ENCODE measurements at regions not wholly inside any gene's neighbourhood (a gene's known extent, or its start where the extent isn't known, plus 50 kb on each side); places are given as distances from the start of the nearest gene placed in this dataset.
A peak's percentile ranks its signal among the peaks of the same experiment; 100 is the strongest.

DNA sequence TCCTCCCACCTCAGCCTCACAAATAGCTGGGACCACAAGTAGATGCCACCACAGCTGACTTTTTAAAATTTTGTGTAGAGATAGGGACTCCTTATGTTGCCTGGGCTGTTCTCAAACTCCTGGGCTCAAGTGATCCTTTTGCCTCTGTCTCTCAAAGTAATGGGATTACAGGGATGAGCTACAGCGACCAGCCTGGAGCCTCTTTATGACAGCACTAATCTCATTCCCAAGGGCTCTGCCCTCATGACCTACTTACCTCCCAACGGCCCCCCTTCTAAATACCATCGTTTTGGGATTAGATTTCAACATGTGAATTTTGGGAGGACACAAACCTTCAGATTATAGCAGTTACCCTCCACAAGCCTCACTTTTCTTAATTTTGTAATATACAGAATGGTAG is 150.6 kb upstream of the FUT8 start:
- intact Hi-C loops (cut with micrococcal nuclease), result no loop called here
- DNase-seq (no peak), ATAC-seq (no peak)

DNA sequence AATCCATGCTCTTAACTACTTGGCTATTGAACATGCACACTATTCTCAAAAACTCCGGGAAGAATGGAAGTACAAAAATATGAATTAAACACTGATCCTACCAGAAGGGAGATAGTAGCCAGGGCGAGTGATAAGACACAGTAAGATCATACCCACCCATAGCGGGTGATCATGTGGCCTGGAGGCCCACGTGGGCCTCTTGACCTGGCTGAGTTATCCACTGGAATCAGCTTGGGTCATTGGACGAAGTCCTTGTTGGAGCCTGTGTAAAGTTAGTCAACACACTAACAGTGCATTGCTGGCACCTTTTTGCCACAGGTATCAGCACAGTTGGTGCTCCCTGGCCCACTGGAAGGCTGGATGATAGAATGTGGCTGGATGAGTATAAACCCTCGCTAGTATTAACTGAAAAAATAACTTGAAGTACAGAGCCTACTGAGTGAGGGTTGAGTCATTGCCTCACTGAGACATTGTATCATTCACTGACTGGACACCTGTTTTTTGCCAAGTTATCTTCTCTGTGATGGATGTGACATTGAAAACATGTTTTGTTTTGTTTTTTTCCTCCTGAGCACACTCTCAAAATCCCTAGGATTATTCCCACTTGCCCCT is 149.2 kb upstream of the FUT8 start:
- no peak for DNase-seq
- intact Hi-C loops (cut with micrococcal nuclease), result no loop called here
- no peak for ATAC-seq

DNA sequence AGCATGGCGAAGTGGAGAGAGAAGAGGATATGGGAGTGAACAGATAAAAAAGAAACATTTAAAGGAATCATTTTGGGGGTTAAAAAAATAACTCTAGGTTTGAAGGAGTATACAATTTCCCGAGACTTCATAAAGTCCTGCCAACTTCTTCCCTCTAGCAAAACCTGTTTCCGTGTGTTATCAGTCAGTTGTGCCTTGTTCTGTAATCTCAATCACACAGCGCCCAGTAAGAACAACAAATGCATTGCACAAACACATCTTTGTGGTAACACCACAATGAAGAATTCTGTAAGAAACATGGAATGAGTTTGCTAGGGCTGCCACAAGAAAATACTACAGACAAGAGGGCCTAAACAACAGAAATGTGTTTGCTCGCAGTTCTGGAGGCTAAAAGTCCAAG is 144.7 kb upstream of the FUT8 start:
- no peak for ATAC-seq
- DNase-seq, result no peak
- intact Hi-C loops (cut with micrococcal nuclease), result no loop called here

DNA sequence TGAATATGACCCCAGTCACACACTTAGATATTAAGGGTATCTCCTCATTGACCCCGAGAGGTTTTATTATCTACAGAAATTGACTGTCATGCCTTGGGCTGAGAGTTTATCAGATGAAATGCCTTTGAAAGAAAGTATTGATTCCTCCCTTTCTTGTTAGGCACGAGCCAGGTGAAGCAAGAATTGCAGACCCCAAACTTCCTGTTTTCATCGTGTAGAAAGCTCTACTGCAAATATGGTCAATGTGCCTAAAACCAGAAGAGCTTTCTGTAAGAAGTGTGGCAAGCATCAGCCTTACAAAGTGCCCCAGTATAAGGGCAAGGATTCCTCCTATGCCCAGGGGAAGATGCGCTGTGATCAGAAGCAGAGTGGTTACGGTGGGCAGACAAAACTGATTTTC is 143.9 kb upstream of the FUT8 start:
- ATAC-seq (no peak), DNase-seq (no peak)
- intact Hi-C loops (cut with micrococcal nuclease), result no loop called here

DNA sequence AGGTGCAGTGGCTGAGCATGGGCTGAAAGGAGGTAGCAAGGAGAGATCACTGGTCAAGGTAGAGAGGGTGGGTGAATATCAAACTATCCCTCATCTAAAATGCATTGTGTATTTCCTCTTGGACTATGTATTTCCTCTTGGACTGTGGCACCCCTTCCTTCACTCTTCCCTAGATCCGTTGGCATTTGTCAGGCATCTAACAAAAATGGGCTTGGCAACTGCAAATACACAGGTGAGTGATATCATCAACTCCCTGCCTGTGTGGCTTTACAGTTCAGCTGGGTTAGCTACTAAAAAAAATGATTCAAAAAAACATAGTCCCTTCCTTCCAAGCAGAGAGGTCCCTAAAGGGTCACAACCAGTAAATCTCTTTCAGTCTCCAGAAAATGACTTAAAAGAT is 142.8 kb upstream of the FUT8 start:
- ATAC-seq (no peak), DNase-seq (no peak)
- intact Hi-C loops (cut with micrococcal nuclease), result no loop called here

DNA sequence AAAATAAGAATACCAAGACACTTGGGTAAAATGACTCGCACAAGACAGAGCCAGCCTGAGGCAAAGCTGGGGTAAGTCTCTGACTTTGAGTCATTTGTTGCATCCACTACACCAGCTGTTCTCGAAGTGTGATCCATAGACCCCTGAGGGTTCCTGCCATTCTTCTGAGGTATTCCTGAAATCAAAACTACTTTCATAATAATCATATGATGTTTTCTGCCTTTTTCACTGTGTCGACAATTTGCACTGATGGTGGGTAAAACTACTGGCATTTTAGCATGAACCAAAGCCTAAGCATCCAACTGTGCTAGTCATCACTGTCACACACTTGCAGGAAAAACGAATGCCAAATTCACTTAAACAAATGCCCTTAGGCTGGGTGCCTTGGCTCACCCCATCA is 135.5 kb upstream of the FUT8 start:
- no peak for DNase-seq
- intact Hi-C loops (cut with micrococcal nuclease), result no loop called here
- no peak for ATAC-seq

DNA sequence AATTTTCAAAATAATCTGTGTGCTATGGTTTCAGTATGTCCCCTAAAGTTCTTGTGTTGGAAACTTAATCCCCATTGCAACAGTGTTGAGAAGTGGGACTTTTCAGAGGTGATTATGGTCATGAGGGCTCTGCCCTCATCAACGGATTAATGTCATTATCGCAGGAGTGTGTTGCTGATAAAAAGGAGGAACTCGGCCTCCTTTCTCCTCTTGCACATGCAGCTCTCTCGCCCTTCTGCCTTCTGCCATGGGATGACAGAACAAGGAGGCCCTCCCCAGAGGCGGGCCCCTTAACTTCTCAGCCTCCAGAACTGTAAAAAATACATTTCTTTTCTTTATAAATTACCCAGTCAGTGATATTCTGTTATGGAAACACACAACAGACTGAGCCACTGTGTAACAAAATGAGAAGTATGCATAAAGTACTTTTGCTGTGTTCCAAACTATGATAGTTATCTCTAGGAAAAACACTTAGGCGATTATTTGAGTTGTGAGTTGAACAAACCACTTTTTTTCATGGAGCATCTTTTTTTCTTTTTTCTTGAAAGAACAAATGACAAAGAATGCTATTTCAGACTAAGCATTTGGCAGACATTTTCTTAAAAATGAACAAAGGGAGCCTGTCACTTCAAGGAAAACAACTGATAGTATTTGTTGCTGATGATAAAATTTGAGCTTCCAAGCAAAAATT is 134.8 kb upstream of the FUT8 start:
- DNase-seq, result no peak
- intact Hi-C loops (cut with micrococcal nuclease), result no loop called here
- no peak for ATAC-seq

DNA sequence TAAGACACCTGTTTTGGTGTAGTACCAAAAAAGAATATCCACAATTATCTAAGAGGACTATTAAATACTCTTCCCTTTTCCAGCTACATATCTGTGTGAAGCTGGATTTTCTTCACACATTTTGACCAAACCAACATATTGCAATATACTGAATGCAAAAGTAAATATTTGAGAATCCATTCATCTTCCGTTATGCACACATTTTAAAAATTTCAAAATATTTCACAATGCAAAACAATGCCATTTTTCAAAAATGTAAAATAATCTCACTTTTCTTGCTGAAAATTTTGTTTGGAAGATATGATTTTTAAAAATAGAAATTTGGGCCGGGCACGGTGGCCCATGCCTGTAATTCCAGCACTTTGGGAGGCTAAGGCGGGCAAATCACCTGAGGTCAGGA is 133.9 kb upstream of the FUT8 start:
- intact Hi-C loops (cut with micrococcal nuclease), result no loop called here
- DNase-seq (no peak), ATAC-seq (no peak)

DNA sequence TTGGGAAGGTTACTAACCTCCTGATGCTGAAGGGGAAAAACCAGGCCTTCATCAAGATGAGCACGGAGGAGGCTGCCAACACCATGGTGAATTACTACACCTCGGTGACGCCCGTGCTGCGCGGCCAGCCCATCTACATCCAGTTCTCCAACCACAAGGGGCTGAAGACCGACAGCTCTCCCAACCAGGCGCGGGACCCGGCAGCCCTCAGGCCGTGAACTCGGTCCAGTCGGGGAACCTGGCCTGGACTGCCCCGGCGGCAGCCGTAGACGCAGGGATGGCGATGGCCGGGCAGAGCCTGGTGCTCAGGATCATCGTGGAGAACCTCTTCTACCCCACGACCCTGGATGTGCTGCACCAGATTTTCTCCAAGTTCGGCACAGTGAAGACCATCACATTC is 133.0 kb upstream of the FUT8 start:
- ATAC-seq (no peak), DNase-seq (no peak)
- intact Hi-C loops (cut with micrococcal nuclease), result no loop called here

DNA sequence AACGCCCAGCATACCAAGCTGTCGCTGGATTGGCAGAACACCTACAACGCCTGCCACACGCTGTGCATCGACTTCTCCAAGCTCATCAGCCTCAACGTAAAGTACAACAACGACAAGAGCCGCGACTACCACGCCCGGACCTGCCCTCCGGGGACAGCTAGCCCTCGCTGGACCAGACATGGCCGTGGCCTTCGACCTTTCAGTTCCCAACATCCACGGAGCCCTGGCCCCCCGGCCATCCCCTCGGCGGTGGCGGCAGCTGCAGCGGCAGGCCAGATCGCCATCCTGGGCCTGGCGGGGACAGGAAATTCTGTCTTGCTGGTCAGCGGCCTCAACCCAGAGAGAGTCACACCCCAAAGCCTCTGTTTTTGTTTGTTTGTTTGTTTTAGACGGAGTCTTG is 132.6 kb upstream of the FUT8 start:
- intact Hi-C loops (cut with micrococcal nuclease), result no loop called here
- no peak for DNase-seq
- no peak for ATAC-seq

DNA sequence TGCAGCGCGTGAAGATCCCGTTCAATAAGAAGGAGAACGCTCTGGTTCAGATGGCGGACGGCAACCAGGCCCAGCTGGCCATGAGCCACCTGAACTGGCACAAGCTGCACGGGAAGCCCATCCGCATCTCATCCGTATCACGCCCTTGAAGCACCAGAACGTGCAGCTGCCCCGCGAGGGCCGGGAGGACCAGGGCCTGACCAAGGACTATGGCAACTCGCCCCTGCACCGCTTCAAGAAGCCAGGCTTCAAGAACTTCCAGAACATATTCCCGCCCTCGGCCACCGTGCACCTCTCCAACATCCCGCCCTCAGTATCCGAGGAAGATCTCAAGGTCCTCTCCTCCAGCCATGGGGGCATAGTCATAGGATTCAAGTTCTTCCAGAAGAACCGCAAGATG is 131.9 kb upstream of the FUT8 start:
- intact Hi-C loops (cut with micrococcal nuclease), result no loop called here
- DNase-seq, result no peak
- no peak for ATAC-seq

DNA sequence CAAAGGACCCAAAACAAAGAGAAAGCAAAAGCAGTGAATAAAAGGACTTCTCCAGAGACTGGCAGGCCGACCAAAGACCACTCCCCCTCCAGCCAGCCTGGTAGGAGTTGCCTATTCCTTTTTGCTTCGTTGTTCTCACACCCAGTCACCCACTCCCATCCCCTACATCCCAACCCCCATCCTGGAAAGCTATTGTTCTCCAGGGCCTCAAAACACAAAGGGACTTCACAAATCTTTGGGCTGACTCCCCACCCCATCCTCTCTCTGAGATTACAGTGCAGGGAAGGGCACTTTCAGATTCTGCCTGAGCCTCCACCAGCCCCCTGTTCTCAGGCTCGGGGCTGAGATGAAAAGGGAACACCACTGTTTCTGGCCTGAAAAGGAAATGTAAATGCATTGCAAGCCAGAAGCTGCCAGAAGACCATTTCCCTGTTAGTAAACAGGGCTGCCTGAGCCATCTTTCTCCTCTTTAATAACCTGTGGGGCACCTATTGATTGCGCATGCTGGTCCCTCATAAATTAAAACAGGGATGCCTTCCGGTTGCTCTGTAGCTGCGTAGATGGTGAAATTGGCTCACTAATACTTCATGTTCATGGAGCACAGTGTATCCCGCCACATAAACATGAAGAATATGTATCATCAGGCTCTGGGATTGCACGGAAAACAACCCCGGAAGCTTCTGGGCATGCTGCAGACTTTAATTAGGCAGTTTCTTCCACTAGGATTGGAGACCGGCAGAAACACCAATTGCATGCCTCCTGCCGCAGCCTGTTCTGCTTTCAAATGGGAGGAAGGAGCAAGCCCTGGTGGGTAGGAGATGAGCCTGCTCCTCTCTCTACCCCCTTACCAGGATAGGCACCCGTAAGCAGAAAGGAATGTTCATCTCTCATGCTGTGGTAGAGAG is 130.3 kb upstream of the FUT8 start:
- intact Hi-C loops (cut with micrococcal nuclease), result no loop called here
- no peak for DNase-seq
- peak; percentile 48 for ATAC-seq

DNA sequence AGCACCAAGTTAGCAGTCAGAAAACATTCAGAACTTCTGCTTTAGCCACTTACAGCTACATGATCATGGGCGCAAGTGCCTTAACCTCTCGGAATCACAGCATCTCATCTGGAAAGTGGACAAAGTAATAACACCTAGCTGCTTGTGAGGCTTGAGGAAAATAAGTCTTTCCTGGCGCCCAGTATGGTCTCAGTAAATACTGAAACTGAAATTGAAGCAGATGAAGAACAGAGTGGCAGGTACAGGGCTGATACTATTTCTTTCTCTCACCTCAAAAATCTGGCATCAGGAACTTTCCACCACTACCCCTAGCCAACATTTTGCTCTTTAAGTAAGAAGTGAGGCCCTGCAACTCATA is 129.7 kb upstream of the FUT8 start:
- intact Hi-C loops (cut with micrococcal nuclease), result no loop called here
- ATAC-seq (no peak), DNase-seq (no peak)

DNA sequence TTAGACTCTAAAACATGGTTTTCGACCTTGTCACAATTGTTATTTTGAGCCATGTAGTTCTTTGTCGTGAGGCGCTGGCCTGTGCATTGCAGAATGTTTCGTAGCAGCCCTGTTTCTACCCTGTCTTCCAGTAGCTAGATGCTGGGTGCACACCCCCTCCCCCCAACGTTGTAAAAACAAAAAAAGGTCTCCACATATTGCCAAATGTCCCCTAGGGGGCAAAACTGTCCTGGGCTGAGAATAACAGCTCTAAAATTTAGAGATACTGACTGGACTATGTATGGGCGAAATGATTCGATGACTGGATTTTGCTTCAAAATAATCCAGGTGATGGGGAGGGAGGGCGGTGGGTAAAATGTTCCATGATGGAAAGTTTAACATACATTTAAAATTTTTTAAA is 126.1 kb upstream of the FUT8 start:
- intact Hi-C loops (cut with micrococcal nuclease), result no loop called here
- no peak for DNase-seq
- no peak for ATAC-seq

DNA sequence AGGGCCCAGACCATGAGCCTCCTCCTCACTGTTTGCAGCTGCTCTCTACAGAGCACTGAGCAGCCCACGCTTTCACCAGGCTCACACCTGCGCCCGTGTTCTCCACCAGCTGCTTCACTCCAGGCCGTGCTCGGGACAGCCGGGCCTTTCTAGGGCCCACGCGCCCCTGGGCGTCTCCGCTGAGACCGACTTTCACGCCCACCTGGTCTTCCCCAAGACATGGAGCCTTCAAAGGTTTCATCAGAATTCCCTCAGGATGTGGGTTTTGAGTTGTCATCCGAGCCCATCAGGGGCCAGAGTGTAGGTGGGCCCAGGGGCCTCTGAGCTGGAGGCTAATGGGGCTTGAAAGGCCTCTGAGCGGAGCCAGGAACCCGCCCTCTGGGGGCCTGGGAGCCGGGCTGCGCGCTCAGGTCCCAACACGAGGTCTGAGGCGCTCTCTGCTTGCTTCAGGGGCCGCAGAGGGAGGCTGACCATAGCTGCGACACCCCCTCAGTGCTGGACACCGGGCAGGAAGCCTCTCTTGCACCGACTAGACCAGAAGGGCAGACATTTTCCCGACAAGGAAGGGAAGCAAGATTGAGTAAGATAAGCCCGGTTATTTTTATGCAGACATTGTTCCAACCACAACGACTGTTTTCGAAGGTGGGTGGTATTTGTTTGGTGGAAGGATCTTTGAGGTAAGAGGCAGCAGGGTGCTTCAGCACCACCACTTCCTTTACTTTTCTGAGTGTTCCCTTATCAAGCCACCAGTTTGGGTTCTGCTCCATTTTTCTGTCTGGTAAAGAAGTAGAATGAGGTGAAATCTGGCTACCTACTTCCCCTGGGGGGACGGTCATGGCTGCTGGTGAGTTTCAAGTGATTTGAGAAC is 125.0 kb upstream of the FUT8 start:
- no peak for DNase-seq
- ATAC-seq, result no peak
- intact Hi-C loops (cut with micrococcal nuclease), result no loop called here

DNA sequence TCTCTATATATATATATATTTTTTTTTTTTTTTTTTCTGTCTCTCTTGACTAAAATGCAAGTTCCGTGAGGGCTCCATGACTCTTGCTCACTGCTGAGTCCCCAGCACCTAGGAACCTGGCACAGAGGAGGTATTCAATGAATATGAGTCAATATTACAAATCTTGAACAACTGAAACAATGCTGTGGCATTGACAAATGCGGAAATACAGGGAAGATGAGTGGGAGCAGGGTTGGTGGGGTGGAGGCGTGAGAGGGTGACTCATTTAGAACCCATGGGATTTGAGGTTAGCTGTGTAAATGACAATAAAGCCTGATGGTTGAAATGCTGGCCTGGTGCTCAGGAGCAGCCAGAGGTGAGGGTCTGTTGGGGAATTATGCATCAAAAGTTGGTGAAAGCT is 121.7 kb upstream of the FUT8 start:
- DNase-seq (no peak), ATAC-seq (no peak)
- intact Hi-C loops (cut with micrococcal nuclease), result no loop called here

DNA sequence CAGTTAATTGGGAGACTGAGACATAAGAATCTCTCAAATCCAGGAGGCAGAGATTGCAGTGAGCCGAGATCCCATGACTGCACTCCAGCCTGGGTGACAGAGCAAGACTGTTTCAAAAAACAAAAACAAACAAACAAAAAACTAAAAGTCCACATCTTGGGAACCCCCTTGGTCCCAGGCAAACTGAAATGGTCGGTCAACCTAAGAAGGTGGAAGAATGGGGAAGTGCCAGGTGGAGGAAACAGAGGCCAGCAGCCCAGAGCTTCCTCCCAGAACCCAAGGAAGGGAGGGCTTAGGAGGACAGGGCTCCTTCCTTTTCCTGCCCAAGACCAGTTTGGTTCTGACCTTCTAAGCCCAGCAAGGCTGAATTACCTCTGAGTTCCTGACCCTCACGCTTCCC is 121.0 kb upstream of the FUT8 start:
- ATAC-seq (no peak), DNase-seq (no peak)
- intact Hi-C loops (cut with micrococcal nuclease), result no loop called here

DNA sequence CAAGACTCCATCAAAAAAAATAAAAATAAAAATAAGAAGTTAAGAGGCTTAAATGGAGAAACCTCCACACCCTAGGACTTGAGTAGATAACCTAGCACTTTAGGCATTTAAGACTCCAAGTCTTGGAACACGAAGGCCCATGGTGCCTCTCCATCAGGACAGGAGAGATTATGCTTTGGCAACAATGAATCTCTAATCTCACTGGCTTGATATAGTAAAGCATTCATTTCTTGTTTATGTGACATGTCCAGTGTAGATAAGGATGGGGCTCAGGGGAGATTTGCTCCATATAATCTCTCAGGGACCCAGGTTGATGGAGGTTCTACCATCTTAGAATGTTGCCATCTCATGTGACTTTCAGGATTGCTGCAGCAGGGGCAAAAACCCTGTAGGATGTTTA is 117.7 kb upstream of the FUT8 start:
- no peak for ATAC-seq
- intact Hi-C loops (cut with micrococcal nuclease), result no loop called here
- no peak for DNase-seq

DNA sequence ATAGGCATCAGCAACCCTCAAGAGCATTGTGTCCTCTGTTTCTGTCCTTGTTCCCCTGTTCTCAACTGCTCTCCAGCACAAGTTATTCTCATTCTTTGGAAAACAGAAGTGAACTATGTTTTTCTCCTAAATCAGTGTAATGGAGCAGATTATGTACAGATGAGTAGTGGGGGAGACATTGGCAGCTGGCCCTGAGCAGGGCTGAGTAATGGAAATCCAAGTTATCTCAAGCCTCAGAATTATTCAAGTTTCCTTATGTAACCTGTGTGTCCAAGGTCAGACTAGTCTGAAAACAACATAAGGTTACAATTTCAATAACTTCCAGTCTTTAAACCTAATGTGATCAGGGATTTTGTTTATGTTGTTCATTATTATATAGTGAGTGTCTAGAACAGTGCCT is 116.1 kb upstream of the FUT8 start:
- ATAC-seq (no peak), DNase-seq (no peak)
- intact Hi-C loops (cut with micrococcal nuclease), result no loop called here

DNA sequence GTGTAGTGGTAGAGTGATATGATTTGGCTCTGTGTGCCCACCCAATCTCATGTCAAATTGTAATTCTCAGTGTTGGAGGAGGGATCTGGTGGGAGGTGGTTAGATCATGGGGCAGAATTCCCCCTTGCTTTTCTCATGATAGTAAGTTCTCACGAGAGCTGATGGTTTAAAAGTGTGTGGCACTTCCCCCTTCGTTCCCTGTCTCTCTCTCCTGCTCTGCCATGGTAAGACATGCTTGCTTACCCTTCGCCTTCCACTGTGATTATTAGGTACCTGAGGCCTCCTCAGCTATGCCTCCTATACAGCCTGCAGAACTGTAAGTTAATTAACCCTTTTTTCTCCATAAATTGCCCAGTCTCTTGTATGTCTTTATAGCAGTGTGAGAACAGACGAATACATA is 115.7 kb upstream of the FUT8 start:
- ATAC-seq (no peak), DNase-seq (no peak)
- intact Hi-C loops (cut with micrococcal nuclease), result no loop called here
